ENCODE measurements at regions not wholly inside any gene's neighbourhood (a gene's known extent, or its start where the extent isn't known, plus 50 kb on each side); places are given as distances from the start of the nearest gene placed in this dataset.

- DNase-seq (ENCODE audit: insufficient read length, low spot score), result no peak
Measured at GRCh38 chr2:234665304-234665703, 168.4 kb upstream of the ARL4C start.

GRCh38 chr2:234661849-234662248, 165.0 kb upstream of the ARL4C start:
- DNase-seq (ENCODE audit: insufficient read length, low spot score) (no peak), FAIRE-seq (no peak)
- TF ChIP-seq CTCF (IDR thresholded peaks at IDR 0.05; ENCODE audit: insufficient read depth, missing control alignments), result no peak

More at GRCh38 chr2:234665304-234665703, 168.4 kb upstream of the ARL4C start:
- FAIRE-seq, result no peak
- no peak for TF ChIP-seq CTCF (IDR thresholded peaks at IDR 0.05; ENCODE audit: insufficient read depth, missing control alignments)

GRCh38 chr2:234661175-234661574, 164.3 kb upstream of the ARL4C start:
- DNase-seq (ENCODE audit: insufficient read length, low spot score) (no peak), FAIRE-seq (no peak)

GRCh38 chr2:234655706-234656105, 158.8 kb upstream of the ARL4C start:
- no peak for TF ChIP-seq CTCF (IDR thresholded peaks at IDR 0.05; ENCODE audit: insufficient read depth, missing control alignments)
- DNase-seq (ENCODE audit: insufficient read length, low spot score) (no peak), FAIRE-seq (no peak)

More at GRCh38 chr2:234661175-234661574, 164.3 kb upstream of the ARL4C start:
- TF ChIP-seq CTCF (IDR thresholded peaks at IDR 0.05; ENCODE audit: insufficient read depth, missing control alignments), result no peak

GRCh38 chr2:234650911-234651310, 154.0 kb upstream of the ARL4C start:
- DNase-seq (ENCODE audit: insufficient read length, low spot score) (no peak), FAIRE-seq (no peak)
- no peak for TF ChIP-seq CTCF (IDR thresholded peaks at IDR 0.05; ENCODE audit: insufficient read depth, missing control alignments)

GRCh38 chr2:234649951-234650350, 153.1 kb upstream of the ARL4C start:
- no peak for FAIRE-seq
- TF ChIP-seq CTCF (IDR thresholded peaks at IDR 0.05; ENCODE audit: insufficient read depth, missing control alignments), result no peak
- DNase-seq (ENCODE audit: insufficient read length, low spot score), result no peak

- no peak for FAIRE-seq
- DNase-seq (ENCODE audit: insufficient read length, low spot score), result no peak
- no peak for TF ChIP-seq CTCF (IDR thresholded peaks at IDR 0.05; ENCODE audit: insufficient read depth, missing control alignments)
Measured at GRCh38 chr2:234643407-234643806, 146.5 kb upstream of the ARL4C start.
